Activated CD8-positive, alpha-beta memory T cell treated with anti-CD3 and anti-CD28 coated beads, Interleukin-2, amount 10 ng/mL, durations not matched to agents 7 days and 5 days (primary cell): ENCODE measurements at regions not wholly inside any gene's neighbourhood (a gene's known extent, or its start where the extent isn't known, plus 50 kb on each side); places are given as distances from the start of the nearest gene placed in this dataset.
"Not testable (repeated sequence)": the region's sequence is repeated elsewhere in the genome, so short reads cannot be mapped to it uniquely, and the experiment has no call there.

ENCODE experiments used
- ATAC-seq: fragments of 150-1000 bp; cut with Tn5 transposase; one replicate; pipeline ENCODE4 v1.10.0; 2021; ENCODE audit warnings: moderate library complexity
- CTCF ChIA-PET: fragments of 350-600 bp; sonication (Branson Sonifier 250); formaldehyde crosslinking; loops from one replicate; lab custom pipeline; 2021; ENCODE audit warnings: antibody characterized with exemption; lab: Charles Lee
- DNase-seq: peaks from one replicate; pipeline ENCODE4 v3.0.0-alpha.2; 2020
- H3K27ac Mint-ChIP-seq: one replicate; pipeline ENCODE4 v1.8.0; 2021; ENCODE audit warnings: mild to moderate bottlenecking, mixed read lengths
- H3K27me3 Mint-ChIP-seq: one replicate; pipeline ENCODE4 v1.8.0; 2021; ENCODE audit warnings: mixed read lengths
- H3K36me3 Mint-ChIP-seq: one replicate; pipeline ENCODE4 v1.8.0; 2021; ENCODE audit warnings: mild to moderate bottlenecking, mixed read lengths
- H3K4me1 Mint-ChIP-seq: one replicate; pipeline ENCODE4 v1.8.0; 2021; ENCODE audit warnings: mixed read lengths
- H3K4me3 Mint-ChIP-seq: one replicate; pipeline ENCODE4 v1.8.0; 2021; ENCODE audit warnings: mild to moderate bottlenecking, moderate library complexity, mixed read lengths
- H3K9me3 Mint-ChIP-seq: one replicate; pipeline ENCODE4 v1.8.0; 2022; ENCODE audit warnings: low read depth, mixed read lengths

GRCh38 chr6:120947111-120947510 lies 387.2 kb downstream of the TBC1D32 start:
- no peaks in the 10 kb centered on the region for H3K4me1 Mint-ChIP-seq
- H3K36me3 Mint-ChIP-seq = no peaks in the 10 kb centered on the region
- CTCF ChIA-PET = no interaction called here
- H3K9me3 Mint-ChIP-seq = no peaks in the 10 kb centered on the region
- H3K27me3 Mint-ChIP-seq = no peaks in the 10 kb centered on the region
- no peak overlapping the region for H3K27ac Mint-ChIP-seq
- DNase-seq (no peak), ATAC-seq (no peak)
- H3K4me3 Mint-ChIP-seq = no peak overlapping the region

- H3K27ac Mint-ChIP-seq = no peak overlapping the region
- no peak overlapping the region for H3K4me3 Mint-ChIP-seq
- H3K36me3 Mint-ChIP-seq = no peaks in the 10 kb centered on the region
- CTCF ChIA-PET = no interaction called here
- DNase-seq (no peak), ATAC-seq (no peak)
- no peaks in the 10 kb centered on the region for H3K9me3 Mint-ChIP-seq
- no peaks in the 10 kb centered on the region for H3K27me3 Mint-ChIP-seq
- no peaks in the 10 kb centered on the region for H3K4me1 Mint-ChIP-seq
Measured at GRCh38 chr6:120945905-120946594, 388.2 kb downstream of the TBC1D32 start.

- Mint-ChIP-seq H3K9me3 (no peaks in the 10 kb centered on the region), H3K4me1 (no peaks in the 10 kb centered on the region), H3K27ac (no peak overlapping the region), H3K4me3 (no peak overlapping the region), H3K36me3 (no peaks in the 10 kb centered on the region), H3K27me3 (peaks cover 3% of the 10 kb centered on the region)
- ATAC-seq (no peak), DNase-seq (no peak)
- CTCF ChIA-PET = no interaction called here
Measured at GRCh38 chr6:120938876-120939472, 395.3 kb downstream of the TBC1D32 start.

GRCh38 chr6:120938164-120938875 lies 396.0 kb downstream of the TBC1D32 start:
- Mint-ChIP-seq H3K36me3 (no peaks in the 10 kb centered on the region), H3K4me3 (no peak overlapping the region), H3K27ac (no peak overlapping the region), H3K4me1 (no peaks in the 10 kb centered on the region), H3K9me3 (no peaks in the 10 kb centered on the region), H3K27me3 (peaks cover 3% of the 10 kb centered on the region)
- CTCF ChIA-PET = no interaction called here
- no peak for ATAC-seq
- DNase-seq = no peak

GRCh38 chr6:120935908-120936307 lies 398.4 kb downstream of the TBC1D32 start:
- Mint-ChIP-seq H3K27me3 (peaks cover 3% of the 10 kb centered on the region), H3K9me3 (no peaks in the 10 kb centered on the region), H3K36me3 (no peaks in the 10 kb centered on the region), H3K4me1 (no peaks in the 10 kb centered on the region), H3K27ac (no peak overlapping the region), H3K4me3 (no peak overlapping the region)
- CTCF ChIA-PET = no interaction called here
- DNase-seq (no peak), ATAC-seq (no peak)

- Mint-ChIP-seq H3K4me1 (no peaks in the 10 kb centered on the region), H3K9me3 (no peaks in the 10 kb centered on the region), H3K27me3 (peaks cover 3% of the 10 kb centered on the region), H3K27ac (no peak overlapping the region), H3K36me3 (no peaks in the 10 kb centered on the region), H3K4me3 (no peak overlapping the region)
- CTCF ChIA-PET = no interaction called here
- no peak for DNase-seq
- no peak for ATAC-seq
Measured at GRCh38 chr6:120935016-120935415, 399.3 kb downstream of the TBC1D32 start.

- DNase-seq, CTCF ChIA-PET, H3K27ac Mint-ChIP-seq, ATAC-seq, H3K27me3 Mint-ChIP-seq, H3K4me1 Mint-ChIP-seq, H3K4me3 Mint-ChIP-seq, H3K36me3 Mint-ChIP-seq, H3K9me3 Mint-ChIP-seq: not testable (repeated sequence)
Measured at GRCh38 chr6:120931520-120932180, 402.6 kb downstream of the TBC1D32 start.

GRCh38 chr6:120930500-120930899 lies 403.8 kb downstream of the TBC1D32 start:
- not testable (repeated sequence) for H3K9me3 Mint-ChIP-seq

GRCh38 chr6:120924214-120924613 lies 410.1 kb downstream of the TBC1D32 start:
- ATAC-seq = no peak
- Mint-ChIP-seq H3K27ac (no peak overlapping the region), H3K4me1 (no peaks in the 10 kb centered on the region), H3K27me3 (no peaks in the 10 kb centered on the region), H3K36me3 (no peaks in the 10 kb centered on the region), H3K4me3 (no peak overlapping the region), H3K9me3 (peaks cover 6% of the 10 kb centered on the region)
- DNase-seq = no peak
- CTCF ChIA-PET = no interaction called here

More at GRCh38 chr6:120930500-120930899, 403.8 kb downstream of the TBC1D32 start:
- ATAC-seq, CTCF ChIA-PET, H3K27ac Mint-ChIP-seq, H3K36me3 Mint-ChIP-seq, DNase-seq, H3K27me3 Mint-ChIP-seq, H3K4me1 Mint-ChIP-seq, H3K4me3 Mint-ChIP-seq: not testable (repeated sequence)

- no peak for ATAC-seq
- H3K27ac Mint-ChIP-seq = no peak overlapping the region
Measured at GRCh38 chr6:120918137-120918536, 416.1 kb downstream of the TBC1D32 start.

GRCh38 chr6:120916844-120917243 lies 417.4 kb downstream of the TBC1D32 start:
- Mint-ChIP-seq H3K27ac (no peak overlapping the region), H3K4me1 (peaks cover 3% of the 10 kb centered on the region), H3K9me3 (peaks cover 2% of the 10 kb centered on the region), H3K4me3 (no peak overlapping the region), H3K27me3 (no peaks in the 10 kb centered on the region), H3K36me3 (peaks cover 2% of the 10 kb centered on the region)
- no peak for DNase-seq
- ATAC-seq = no peak
- CTCF ChIA-PET = no interaction called here

More at GRCh38 chr6:120918137-120918536, 416.1 kb downstream of the TBC1D32 start:
- no peak for DNase-seq
- Mint-ChIP-seq H3K4me3 (no peak overlapping the region), H3K36me3 (peaks cover 2% of the 10 kb centered on the region), H3K27me3 (no peaks in the 10 kb centered on the region), H3K4me1 (peaks cover 3% of the 10 kb centered on the region), H3K9me3 (peaks cover 2% of the 10 kb centered on the region)
- CTCF ChIA-PET = no interaction called here

GRCh38 chr6:120913486-120913885 lies 420.8 kb downstream of the TBC1D32 start:
- CTCF ChIA-PET = no interaction called here
- Mint-ChIP-seq H3K4me3 (no peak overlapping the region), H3K9me3 (peaks cover under 1% of the 10 kb centered on the region), H3K36me3 (peaks cover under 1% of the 10 kb centered on the region), H3K4me1 (peaks cover 3% of the 10 kb centered on the region), H3K27ac (no peak overlapping the region), H3K27me3 (no peaks in the 10 kb centered on the region)
- ATAC-seq (no peak), DNase-seq (no peak)

- Mint-ChIP-seq H3K4me3 (no peak overlapping the region), H3K27ac (no peak overlapping the region), H3K4me1 (no peaks in the 10 kb centered on the region), H3K36me3 (no peaks in the 10 kb centered on the region), H3K27me3 (no peaks in the 10 kb centered on the region), H3K9me3 (no peaks in the 10 kb centered on the region)
- DNase-seq (no peak), ATAC-seq (no peak)
- CTCF ChIA-PET = no interaction called here
Measured at GRCh38 chr6:120908767-120909166, 425.5 kb downstream of the TBC1D32 start.
